GM21528 (cell line): ENCODE measurements at regions not wholly inside any gene's neighbourhood (a gene's known extent, or its start where the extent isn't known, plus 50 kb on each side); places are given as distances from the start of the nearest gene placed in this dataset.
"Not testable (repeated sequence)": the region's sequence is repeated elsewhere in the genome, so short reads cannot be mapped to it uniquely, and the experiment has no call there.

Experiments
- ATAC-seq: cut with Tn5 transposase; IDR thresholded peaks from one replicate; pipeline ENCODE4 v1.9.1; 2021; ENCODE audit warnings: mild to moderate bottlenecking, moderate library complexity; ENCODE audit not compliant: unreplicated experiment, low FRiP score

DNA sequence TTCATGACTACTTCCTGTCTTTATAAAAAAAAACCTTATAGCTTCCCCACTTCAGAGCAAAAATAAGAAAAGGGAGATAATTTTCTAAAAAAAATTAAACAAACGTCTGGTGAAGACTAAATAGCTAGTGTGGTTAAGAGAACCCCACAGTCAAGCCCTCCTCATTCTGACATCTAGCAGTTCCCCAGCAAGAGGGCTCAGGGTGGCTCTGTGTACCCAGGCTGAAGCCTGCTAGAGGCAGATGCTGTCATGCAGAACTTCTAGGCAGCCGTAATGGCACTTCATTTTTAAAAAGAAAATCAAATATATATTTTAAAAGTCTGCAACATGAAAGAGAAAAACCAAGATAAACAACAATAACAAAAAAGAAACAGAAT is 223.1 kb upstream of the KLF14 start:
- ATAC-seq: no peak

DNA sequence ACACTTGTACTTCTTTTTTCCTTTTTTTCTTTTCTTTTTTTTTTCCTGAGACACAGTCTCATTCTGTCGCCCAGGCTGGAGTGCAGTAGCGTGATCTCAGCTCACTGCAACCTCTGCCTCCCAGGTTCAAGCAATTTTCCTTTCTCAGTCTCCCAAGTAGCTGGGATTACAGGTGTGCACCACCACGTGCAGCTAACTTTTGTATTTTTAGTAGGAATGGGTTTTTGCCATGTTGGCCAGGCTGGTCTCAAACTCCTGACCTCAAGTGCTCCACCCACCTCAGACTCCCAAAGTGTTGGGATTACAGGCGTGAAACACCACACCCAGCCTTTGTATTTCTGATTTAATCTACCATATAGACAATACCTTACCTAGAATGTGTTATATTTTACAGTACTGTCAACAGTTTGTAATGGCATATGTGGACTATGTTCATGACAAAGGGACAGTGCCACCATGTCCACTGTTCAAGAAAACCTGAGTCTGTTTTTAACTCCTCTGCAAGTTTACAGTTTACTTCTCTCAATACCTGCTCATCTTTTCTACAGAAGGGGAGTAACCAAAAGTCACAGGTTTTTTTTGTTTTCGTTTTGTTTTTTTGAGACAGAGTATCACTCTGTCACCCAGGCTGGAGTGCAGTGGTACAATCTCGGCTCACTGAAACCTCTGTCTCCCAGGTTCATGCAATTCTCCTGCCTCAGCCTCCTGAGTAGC is 223.9 kb upstream of the KLF14 start:
- not testable (repeated sequence) for ATAC-seq

DNA sequence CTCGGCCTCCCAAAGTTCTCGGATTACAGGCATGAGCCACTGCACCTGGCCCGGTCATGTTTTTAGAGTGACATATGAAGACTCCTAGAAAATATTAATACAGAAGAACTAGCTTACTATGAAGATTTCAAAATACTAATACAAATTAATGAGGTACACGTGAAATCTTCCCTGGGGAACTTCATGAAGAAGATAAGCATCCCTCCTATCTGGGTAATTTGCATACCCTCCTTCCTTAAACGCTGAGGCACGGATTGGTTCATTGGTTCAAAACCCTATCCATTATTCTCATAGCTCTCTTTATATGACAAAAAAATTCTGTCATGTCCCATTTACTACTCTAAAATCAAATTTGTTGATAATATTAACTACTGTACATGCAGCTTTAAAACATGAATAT is 224.8 kb upstream of the KLF14 start:
- ATAC-seq: no peak

DNA sequence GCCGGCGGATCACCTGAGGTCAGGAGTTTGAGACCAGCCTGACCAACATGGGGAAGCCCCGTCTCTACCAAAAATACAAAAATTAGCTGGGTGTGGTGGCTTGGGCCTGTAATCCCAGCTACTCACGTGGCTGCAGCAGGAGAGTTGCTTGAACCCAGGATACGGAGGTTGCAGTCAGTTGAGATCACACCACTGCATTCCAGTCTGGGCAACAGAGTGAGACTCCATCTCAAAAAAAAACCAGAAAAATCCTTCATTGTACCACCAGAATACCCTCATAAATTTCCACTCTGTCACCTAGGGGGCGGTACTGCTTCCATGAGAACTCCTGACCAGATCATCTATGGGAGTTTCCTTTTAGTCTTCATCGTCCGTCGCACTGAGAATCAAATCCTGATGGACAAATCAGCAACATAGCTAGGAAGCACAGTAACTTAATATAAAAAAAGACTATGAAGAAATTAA is 225.8 kb upstream of the KLF14 start:
- ATAC-seq: no peak

DNA sequence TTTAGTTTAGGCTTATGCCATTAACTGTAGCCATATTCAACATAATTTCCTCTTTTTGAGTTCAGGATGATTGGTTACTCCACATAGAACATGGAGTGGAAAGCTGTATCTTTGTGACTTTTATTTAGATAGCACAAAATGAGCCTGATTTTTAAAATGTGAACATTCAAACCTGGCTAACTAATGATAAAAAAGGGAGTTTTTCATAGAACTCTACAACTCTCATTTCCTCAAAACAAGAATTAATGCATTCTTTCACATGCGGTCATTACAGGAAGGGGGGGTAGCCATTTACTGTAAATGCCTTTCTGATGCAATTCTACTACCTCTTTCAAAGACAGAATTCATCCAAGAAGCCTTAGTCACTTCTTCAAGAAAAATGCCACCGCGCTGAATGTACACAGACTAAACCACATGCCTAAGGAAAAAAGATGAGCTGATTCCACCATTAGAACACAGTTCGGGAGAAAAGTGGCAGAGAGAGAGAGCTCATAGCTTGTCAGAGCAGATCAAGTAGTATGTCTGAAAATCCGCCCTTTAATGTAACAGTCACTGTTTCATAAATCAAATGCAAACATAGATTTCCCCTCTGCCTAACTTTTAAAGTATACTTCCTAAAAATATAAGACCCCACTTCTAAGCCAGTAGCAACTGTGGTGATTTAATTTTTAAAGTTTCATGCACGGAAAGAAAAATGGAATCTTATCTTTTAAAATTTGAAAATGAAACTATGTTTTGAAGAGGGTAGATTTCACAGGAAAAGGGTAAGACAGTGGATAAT is 226.4 kb upstream of the KLF14 start:
- no peak for ATAC-seq

DNA sequence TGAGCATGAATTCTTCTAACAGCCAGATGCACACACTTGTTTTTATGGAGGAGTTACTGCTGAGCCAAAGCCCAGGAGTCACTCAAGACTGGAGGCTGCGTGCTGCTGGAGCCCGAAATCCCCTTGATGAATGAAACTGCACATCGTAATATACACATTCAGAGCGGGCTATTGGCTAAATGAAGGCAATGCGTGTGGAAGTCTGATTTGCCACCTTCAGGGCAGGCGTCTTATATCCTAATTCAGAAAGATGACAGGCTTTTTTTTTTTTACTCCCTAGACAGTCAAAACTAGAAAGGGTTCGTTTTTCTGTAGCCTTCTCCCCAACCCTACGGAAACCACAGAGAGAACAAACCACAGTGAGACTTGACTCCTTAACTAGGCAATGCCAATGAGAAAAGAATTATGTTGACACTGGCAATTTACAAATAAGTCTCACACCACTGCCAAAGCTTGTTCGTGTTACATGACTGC is 227.2 kb upstream of the KLF14 start:
- ATAC-seq: peak; percentile 74

DNA sequence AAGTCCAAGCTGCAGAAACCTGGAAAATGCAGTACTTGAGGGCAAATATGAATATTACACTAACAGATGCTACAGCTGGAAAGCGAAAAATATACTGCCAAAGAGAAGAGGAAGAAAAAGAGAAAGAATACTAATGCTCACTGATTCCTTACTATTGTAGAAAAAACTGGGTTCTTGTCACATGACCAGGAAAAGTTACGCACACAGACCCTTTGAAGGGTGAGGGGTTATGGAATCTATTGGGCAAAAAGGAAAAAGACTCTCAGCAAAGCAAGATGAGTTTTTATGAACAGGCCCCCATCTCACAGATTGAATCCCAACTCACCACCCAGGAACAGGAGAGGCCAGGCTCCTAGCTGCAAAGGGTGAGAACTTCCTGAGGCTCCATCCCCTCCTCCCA is 228.1 kb upstream of the KLF14 start:
- no peak for ATAC-seq

DNA sequence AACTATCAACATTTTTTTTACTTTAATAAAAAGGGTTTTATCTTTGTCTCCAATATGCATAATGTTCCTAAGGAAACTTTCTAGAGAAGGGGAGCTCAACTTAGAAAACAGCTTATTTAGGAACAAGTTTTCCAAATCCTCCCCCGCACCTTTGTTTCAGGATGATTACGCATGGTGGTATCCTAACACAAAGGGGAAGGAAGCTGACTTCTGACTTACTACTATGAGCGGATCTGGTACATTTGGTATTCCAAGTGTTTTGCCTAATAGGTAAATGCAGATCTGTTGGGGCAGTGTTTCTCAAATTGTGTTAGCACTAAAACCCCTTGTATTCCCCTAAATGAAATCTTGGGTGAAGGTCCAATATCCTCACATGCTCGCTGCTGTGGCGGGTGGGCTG is 229.3 kb upstream of the KLF14 start:
- no peak for ATAC-seq

DNA sequence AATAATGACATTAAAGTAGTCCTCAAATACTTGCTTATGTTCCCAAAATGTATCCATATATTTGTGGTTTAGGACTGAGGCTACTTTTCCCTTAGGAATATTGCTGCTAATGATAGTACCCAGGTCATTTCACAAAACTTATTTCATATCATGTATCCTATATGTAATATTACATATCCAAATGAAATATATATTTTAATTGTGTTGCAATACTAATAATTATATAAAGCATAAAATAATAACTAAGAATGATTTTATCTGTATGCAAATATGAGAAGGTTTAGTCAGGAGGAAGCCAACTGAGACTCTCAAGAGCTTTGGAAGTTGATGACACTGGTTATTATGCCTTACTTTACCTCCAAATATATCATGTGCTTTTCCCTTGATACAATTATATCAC is 231.5 kb upstream of the KLF14 start:
- ATAC-seq: no peak

DNA sequence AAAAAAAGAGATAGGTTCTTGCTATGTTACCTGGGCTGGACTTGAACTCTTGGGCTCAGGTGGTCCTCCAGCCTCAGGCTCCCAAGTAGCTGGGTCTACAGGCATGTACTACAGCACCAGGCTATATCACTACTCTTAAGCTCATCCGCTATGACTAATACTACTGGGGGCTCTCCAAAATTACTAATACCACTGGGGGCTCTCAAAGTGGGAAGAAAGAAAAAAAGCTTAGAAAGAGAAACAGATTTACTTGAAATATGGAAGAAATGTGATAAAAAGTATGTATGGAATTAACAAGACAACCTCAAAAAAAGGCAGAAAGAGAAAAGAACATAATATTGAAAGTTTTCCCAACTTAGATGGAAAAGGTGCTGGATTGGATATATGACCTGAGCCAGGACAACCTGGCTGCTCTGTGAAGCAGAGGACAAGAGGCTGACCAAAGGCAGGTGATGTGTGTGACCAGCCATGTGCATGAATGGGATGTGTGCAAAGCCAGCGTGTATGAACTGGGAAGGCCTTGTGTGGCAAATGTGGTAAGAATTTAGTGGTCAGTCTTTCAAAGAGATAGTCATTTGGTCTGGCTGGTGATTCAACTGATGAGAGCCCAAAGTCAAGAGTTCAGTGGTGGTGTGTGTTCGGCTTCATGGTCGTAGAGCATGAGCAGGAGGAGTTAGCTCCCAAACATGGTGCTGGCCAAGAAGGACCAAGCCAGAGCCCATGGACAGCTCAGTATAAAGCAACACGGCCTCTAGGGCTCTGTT is 232.4 kb upstream of the KLF14 start:
- ATAC-seq: no peak

DNA sequence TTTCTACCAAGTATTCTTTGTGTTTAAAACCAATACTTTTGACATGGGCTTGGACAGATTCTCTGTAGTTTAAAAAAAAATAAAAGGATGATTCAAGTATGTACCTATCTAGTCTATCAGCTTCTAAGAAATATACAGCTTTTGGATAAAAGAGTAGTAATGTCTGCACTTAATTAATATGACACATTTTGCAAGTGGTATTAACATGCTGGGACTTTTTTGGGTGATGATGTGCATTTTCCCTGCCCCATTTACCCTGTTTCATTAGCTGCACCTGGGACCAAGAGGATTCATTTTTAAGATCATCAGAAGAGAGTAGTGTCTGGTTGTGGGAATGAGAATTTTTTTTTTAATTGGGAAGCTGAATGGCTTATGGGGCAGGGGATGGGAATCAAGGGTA is 236.2 kb upstream of the KLF14 start:
- ATAC-seq: no peak

DNA sequence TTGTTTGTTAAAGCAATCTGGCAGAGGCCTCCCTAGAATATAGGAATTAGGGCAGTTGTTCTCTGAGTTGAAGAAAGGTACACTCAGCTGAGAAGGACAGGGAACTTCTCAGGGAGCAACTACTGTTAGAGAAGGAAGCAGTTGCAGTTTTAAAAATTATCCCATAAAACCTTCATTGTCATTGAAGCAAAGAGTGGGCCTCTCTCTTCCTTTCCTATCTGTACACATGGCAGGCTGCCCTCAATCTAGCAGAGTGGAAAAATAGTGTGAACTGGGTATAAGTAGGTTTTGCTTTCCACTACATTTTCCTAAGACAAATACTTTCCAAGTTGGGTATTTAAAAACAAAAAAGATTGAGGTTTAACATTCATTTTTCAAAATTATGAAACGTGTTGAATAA is 236.7 kb upstream of the KLF14 start:
- ATAC-seq: no peak

DNA sequence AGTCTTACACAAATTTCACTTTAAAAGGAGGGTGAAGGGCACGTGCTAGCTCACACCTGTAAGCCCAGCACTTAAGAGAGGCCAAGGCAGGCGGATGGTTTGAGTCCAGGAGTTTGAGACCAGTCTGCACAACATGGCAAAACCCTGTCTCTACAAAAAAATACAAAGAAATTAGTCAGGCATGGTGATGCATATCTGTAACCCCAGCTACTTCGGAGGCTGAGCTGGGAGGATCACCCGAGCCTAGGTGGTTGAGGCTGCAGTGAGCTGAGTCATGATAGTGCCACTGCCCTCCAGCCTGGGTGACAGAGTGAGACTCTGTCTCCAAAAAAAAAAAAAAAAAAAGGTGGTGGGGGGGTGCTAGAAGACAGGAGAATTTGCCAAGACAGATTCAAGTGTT is 237.3 kb upstream of the KLF14 start:
- ATAC-seq: no peak

DNA sequence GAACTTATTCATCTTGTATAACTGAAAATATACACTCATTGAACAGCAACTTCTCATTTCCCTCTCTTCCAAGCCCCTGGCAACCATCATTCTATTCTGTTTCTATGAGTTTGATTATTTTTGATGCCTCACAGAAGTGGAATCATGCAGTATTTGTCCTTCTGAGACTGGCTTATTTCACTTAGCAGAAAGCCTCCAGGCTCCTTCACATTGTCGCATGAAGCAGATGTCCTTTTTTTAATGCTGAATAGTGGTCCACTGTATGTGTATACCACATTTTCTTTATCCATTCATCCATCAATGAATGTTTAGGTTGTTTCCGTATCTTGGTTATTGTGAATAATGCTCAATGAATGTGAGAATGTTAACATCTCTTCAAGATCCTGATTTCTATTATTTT is 238.2 kb upstream of the KLF14 start:
- ATAC-seq: no peak

DNA sequence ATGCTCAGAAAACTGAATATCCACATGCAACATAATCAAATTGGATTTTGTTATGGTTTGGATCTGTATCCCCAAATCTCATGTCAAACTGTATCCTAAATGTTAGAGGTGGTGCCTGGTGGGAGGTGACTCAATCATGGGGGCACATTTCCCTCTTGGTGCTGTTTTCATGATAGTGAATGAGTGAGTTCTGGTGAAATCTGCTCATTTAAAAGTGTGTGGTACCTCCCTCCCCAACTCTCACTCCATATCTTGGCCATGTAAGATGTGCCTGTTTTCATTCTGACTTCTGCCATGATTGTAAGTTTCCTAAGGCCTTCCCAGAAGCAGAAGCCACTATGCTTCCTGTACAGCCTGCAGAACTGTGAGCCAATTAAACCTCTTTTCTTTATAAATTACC is 239.6 kb upstream of the KLF14 start:
- ATAC-seq: no peak

DNA sequence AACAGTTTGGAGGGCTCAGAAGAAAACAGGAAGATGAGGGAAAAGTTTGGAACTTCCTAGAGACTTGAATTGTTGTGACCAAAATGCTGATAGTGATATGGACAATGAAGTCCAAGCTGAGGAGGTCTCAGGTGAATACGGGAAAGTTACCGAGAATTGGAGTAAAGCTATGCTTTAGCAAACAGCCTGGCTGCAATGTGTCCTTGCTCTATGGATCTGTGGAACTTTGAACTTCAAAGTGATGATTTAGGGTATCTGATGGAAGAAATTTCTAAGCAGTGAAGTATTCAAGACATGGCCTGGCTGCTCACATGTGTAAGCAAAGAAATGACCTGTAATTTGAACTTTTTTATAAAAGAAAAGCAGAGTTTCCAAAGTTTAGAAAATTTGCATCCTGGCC is 240.2 kb upstream of the KLF14 start:
- ATAC-seq: no peak

DNA sequence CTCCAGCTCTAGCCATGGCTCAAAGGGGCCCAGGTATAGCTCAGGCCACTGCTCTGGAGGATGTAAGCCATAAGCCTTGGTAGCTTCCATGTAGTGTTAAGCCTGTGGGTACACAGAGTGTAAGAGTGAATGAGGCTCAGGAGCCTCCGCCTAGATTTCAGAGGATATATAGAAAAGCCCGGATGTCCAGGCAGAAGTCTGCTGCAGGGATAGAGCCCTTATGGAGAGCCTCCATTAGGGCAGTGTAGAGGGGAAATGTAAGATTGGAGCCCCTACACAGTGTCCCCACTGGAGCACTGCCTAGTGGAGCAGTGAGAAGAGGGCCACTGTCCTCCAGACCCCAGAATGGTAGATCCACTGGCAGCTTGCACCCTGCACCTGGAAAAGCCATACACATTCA is 240.8 kb upstream of the KLF14 start:
- no peak for ATAC-seq

DNA sequence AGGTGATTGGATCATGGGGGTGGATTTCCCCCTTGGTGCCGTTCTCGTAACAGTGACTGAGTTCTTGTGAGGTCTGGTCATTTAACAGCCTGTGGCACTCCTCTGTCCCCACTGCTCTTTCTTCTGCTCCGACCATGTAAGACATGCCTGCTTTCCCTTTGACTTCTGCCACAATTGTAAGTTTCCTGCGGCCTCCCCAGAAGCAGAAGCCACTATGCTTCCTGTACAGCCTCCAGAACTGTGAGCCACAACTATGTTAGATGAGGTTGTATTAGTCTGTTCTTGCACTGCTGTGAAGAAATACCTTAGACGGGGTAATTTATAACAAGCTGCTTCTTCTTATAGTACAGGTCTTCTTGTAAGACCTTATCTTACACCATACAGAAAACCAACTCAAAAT is 241.7 kb upstream of the KLF14 start:
- no peak for ATAC-seq

DNA sequence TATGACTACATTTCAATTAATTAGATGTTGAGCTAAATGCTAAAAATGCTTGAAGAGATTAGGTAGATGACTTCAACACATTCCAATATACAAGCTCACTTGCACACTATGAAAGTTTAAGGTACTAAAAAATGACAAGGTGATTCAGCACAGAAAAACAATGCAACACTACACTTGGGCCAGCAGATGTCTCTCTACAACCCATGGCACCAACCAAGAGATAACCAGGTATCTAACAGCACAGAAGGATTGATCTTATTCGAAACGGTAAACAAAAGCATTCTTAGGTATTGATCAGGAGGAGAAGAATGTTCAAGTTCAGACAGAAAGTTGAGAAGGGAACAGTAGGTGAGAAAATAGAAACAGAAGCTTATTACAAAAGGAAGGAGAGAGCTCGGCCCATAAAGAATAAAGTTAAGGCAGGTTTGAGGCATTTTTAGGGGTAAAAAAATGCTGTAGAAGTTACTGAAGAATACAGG is 248.2 kb upstream of the KLF14 start:
- no peak for ATAC-seq

DNA sequence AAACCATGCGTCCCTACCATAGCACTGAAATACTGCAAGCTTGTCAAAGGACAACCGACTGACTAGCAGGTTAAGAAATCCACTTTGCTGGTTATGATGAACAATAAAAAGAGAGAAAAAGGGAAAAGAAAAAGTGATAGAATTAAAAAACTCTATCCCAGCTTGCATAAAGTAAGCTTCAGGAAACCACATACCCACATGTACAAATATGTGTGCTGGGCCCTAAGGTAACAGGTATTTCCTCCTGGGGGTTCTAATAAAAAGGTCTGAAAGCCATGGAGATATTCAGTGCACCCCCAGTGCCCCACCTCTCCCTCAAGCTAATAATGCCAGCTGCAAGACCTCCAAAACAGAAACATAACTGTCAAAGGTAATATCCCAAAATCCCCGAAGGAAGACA is 248.6 kb upstream of the KLF14 start:
- ATAC-seq: no peak

DNA sequence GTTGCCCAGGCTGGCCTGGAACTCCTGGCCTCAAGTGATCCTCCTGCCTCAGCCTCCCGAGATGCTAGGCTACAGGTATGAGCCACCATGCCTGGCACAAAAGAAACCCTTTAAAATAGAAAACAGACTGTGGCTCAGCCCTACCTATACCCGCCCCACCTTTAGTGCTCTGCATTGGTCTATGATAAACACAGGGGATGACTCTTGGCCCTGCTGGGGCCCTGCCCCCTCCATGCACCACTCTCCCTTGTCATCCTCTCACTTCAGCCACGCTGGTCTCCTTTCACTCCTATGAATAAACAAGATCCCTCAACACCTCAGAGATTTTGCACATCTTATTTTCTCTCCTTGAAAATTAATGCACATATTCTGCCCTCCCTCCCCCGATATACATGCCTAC is 251.4 kb upstream of the KLF14 start:
- no peak for ATAC-seq
